ENCODE measurements at regions not wholly inside any gene's neighbourhood (a gene's known extent, or its start where the extent isn't known, plus 50 kb on each side); places are given as distances from the start of the nearest gene placed in this dataset.

DNA sequence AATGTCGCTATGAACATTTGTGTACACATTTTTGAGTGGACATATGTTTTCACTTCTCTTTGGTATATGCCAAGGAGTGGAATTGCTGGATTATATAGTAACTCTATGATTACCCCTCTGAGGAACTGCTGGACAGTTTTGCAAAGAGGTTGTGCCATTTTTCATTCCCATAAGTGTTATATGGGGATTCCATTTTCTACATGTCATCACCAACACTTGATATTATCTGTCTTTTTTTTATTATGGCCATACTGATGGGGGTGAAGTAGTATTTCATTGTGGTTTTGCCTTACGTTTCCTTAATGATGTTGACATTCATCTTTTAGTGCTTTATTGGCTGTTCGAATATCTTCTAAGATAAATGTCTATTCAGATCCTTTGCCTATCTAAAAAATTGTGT, 171.8 kb upstream of the LAMA2 start:
- TF ChIP-seq, protein P1, sequence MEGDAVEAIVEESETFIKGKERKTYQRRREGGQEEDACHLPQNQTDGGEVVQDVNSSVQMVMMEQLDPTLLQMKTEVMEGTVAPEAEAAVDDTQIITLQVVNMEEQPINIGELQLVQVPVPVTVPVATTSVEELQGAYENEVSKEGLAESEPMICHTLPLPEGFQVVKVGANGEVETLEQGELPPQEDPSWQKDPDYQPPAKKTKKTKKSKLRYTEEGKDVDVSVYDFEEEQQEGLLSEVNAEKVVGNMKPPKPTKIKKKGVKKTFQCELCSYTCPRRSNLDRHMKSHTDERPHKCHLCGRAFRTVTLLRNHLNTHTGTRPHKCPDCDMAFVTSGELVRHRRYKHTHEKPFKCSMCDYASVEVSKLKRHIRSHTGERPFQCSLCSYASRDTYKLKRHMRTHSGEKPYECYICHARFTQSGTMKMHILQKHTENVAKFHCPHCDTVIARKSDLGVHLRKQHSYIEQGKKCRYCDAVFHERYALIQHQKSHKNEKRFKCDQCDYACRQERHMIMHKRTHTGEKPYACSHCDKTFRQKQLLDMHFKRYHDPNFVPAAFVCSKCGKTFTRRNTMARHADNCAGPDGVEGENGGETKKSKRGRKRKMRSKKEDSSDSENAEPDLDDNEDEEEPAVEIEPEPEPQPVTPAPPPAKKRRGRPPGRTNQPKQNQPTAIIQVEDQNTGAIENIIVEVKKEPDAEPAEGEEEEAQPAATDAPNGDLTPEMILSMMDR (IDR thresholded peaks at IDR 0.05), result no peak
- TF ChIP-seq POLR2A (IDR thresholded peaks at IDR 0.05) (no peak), POLR2AphosphoS5 (IDR thresholded peaks at IDR 0.05; ENCODE audit: insufficient read depth in 1 of 2, low read depth in 1 of 2) (no peak)

All from vagina (tissue), 2 donors.